GM12872 (cell line): ENCODE measurements at regions not wholly inside any gene's neighbourhood (a gene's known extent, or its start where the extent isn't known, plus 50 kb on each side); places are given as distances from the start of the nearest gene placed in this dataset.

ENCODE experiments used
- TF ChIP-seq, protein P1 (sequence below): IDR thresholded peaks from 3 replicates; pipeline ENCODE4 v1.5.1; 2011; ENCODE audit warnings: low read depth, mild to moderate bottlenecking, low read length, moderate library complexity; ENCODE audit not compliant: insufficient read depth

DNA sequence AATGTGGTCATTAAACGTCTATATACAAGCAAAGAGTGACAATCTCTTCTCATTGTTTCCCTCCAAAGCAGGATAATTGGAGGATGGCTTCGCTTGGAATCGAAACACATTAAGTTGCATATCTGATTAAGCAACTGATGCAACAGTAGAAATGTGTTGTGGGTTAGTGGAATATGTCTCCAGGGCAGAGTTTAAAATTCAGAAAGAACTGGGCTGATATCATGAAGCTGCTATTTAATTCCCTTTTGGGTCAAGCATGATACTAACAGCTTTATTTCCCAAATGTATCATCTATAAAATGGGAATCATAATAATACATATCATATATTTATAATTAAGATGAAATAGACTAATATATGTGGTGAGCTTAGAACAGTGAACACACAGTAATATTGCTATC, 1763.0 kb upstream of the C9orf72 start:
- TF ChIP-seq, protein P1, sequence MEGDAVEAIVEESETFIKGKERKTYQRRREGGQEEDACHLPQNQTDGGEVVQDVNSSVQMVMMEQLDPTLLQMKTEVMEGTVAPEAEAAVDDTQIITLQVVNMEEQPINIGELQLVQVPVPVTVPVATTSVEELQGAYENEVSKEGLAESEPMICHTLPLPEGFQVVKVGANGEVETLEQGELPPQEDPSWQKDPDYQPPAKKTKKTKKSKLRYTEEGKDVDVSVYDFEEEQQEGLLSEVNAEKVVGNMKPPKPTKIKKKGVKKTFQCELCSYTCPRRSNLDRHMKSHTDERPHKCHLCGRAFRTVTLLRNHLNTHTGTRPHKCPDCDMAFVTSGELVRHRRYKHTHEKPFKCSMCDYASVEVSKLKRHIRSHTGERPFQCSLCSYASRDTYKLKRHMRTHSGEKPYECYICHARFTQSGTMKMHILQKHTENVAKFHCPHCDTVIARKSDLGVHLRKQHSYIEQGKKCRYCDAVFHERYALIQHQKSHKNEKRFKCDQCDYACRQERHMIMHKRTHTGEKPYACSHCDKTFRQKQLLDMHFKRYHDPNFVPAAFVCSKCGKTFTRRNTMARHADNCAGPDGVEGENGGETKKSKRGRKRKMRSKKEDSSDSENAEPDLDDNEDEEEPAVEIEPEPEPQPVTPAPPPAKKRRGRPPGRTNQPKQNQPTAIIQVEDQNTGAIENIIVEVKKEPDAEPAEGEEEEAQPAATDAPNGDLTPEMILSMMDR = no peak

- TF ChIP-seq, protein P1 = no peak
Measured at GRCh38 chr9:29339387-29339786, 1766.1 kb upstream of the C9orf72 start.

- TF ChIP-seq, protein P1 = no peak
Measured at GRCh38 chr9:29348999-29349398, 1775.7 kb upstream of the C9orf72 start.

GRCh38 chr9:29389421-29389820, 1816.1 kb upstream of the C9orf72 start:
- TF ChIP-seq, protein P1 = no peak

GRCh38 chr9:29390859-29391258, 1817.6 kb upstream of the C9orf72 start:
- TF ChIP-seq, protein P1 = no peak

DNA sequence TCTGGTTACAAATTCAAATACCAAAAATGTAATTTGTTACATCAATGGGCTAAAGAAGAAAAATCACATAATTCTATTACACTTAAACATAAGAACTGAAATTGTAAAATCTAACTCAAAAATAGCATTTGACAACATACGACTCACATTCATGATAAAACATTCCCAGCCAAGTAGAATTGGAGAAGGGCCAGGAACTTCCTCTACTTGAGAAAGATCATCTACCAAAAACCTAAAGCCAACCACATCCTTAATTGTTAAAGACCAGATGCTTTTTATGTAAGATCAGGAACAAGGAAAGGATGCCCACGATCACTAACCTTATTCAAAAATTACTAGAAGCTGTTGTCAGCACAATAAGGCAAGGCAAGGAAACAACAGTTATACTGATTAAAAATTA, 1819.8 kb upstream of the C9orf72 start:
- TF ChIP-seq, protein P1 = no peak

GRCh38 chr9:29394855-29395254, 1821.6 kb upstream of the C9orf72 start:
- TF ChIP-seq, protein P1 = no peak

DNA sequence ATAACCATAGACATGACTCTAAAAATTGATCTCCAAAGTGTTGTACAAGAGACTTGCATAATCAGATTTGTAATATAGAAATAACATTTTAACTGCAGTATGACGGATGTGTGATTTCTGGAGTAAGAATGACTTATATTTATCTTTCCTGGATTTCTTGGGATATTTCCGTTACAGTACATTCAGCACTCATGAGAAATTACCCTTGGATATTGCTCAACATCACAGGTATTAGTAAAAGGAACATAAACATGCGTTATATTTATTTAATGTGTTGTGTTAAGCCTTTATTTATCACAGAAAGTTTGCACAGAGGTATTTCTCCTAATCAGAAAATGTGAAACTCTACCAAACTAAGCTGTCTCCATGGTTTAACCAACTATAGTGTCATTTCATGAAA, 1823.9 kb upstream of the C9orf72 start:
- TF ChIP-seq, protein P1 = no peak
